GM12873 (cell line): ENCODE measurements at regions not wholly inside any gene's neighbourhood (a gene's known extent, or its start where the extent isn't known, plus 50 kb on each side); places are given as distances from the start of the nearest gene placed in this dataset.

Experiments
- TF ChIP-seq, protein P1 (sequence below): IDR thresholded peaks from 2 replicates; pipeline ENCODE4 v1.5.1; 2012; ENCODE audit warnings: low read depth, mild to moderate bottlenecking, moderate library complexity, low read length, control low read depth; ENCODE audit not compliant: insufficient read depth; ENCODE audit errors: missing control alignments

- TF ChIP-seq, protein P1, sequence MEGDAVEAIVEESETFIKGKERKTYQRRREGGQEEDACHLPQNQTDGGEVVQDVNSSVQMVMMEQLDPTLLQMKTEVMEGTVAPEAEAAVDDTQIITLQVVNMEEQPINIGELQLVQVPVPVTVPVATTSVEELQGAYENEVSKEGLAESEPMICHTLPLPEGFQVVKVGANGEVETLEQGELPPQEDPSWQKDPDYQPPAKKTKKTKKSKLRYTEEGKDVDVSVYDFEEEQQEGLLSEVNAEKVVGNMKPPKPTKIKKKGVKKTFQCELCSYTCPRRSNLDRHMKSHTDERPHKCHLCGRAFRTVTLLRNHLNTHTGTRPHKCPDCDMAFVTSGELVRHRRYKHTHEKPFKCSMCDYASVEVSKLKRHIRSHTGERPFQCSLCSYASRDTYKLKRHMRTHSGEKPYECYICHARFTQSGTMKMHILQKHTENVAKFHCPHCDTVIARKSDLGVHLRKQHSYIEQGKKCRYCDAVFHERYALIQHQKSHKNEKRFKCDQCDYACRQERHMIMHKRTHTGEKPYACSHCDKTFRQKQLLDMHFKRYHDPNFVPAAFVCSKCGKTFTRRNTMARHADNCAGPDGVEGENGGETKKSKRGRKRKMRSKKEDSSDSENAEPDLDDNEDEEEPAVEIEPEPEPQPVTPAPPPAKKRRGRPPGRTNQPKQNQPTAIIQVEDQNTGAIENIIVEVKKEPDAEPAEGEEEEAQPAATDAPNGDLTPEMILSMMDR = no peak
Observed at GRCh38 chr15:93980261-93980911, 251.0 kb upstream of the MCTP2 start.

DNA sequence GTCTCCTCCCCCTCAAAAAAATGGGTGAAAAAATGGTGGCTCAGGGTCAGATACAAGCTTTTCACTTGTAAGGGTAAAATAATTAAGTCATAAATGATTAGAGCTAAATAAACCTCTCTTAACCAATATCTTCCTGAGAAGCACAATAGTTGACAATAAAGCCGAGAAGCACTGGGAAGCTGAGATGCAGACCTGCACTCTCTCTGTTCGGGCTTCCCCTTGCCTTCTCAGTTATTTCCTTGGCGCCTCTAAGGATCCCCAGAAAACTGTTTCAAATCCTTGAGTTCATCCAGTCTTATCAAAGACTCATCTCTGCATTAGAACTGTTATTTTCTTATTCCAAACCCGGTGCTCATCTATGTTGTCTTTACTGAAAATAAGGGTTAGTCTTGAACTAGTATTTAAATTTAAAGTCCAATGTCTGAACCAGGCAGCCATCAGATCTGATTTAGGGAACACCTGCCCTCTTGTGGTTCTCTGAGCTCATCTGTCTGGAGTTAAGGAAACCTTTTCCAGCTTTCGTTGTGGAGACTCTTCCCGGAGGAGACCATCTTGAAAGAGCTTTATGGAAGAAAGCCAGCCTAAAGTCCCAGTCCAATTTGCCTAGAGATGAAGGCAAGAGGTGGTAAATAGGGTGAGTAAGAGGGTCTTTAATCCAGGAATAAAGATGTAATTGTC lies 256.4 kb upstream of the MCTP2 start:
- TF ChIP-seq, protein P1 = peak; percentile 3

DNA sequence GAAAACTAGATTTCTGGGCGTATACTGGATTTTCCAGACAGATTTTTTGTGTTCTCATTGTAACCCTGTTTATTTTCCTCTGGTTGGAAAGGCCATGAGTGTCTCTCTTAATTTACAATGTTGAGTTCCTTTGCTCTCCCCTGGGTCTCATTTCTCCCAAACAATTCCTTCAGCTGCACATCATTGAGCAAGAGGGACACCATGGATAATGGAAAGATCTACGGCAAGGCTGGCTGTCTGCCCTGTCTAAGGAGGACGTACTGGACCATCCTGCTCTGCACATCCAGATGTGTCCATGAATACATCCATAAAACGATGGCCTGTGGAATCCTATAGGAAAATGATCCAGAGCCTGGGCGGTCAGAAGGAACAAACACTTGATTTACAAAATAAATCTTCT lies 258.1 kb upstream of the MCTP2 start:
- TF ChIP-seq, protein P1 = no peak

DNA sequence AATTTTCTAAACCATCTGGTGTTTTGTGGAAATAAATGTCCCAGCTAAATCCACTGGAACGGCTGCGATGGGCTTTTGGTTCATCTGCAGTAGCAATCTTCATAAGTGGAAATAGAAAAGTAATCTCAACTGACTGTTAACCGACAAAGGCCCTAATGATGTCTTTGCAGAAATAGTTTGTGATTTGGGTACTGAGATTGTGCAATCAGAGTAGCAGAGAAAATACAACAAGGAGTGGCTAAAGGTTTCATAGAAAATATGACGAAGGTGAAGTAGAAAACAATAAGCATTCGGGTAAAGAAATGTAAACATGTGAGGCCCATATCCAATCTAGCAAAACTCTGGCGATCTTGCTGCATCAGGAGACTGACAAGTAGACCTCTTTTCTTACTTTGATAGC lies 262.6 kb upstream of the MCTP2 start:
- TF ChIP-seq, protein P1 = no peak

DNA sequence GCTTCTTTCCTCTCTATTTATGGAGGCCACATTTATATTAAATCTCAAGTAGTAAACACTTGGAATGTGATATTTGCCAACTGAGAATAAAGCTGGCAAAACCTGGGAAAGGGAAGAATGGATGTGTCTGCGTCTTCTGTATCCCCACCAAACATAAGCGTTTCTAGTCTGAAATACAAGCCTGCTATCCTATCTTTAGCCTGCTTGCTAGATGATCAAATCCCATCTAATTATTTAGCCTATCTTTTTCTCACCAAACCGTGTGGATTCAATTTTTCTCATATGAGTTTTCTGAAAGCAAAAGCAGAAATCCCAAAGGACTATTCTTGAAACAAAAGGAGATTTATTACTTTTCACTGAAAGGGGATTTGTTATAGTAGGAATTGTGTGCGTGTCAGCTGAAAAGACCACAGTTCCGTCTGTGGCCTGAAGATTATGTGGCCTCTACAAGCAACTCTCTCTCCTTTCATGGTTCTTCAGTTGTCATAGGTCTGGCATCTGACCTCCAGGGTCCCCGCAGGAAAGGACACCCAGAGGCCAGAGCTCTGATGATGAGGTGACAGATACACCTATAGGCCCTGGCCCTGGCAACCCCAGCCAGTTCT lies 266.0 kb upstream of the MCTP2 start:
- TF ChIP-seq, protein P1 = no peak

DNA sequence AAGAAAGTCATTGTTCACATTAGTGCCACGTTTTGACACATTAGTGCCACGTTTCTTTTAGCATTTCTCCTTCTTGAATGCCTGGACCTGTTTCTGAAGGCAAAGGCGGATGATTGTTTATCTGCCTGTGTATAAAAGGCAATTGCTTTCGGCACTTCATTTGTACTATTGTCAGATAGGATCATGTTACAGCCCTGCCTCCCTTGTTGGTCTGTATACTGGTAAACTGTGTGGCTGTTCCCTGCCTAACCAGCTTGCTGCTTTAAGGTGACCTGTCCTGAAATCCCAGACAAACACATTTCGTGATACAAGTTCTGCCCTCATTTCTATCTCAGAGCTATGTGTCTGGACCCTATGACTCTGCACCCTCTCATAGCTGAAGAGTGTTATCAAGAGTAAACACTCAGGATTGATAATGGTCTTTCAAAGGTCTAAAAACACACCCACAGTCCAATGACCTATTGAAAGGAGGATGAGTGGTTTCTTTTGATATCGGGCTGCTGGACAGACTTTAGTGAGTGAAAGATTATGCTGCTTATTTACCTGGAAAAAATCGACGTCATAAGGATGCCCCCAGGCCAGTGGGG lies 276.3 kb upstream of the MCTP2 start:
- TF ChIP-seq, protein P1 = no peak

GRCh38 chr15:93948726-93949125 lies 282.6 kb upstream of the MCTP2 start:
- TF ChIP-seq, protein P1 = no peak
